Neural cell (in vitro differentiated cells): ENCODE measurements at regions not wholly inside any gene's neighbourhood (a gene's known extent, or its start where the extent isn't known, plus 50 kb on each side); places are given as distances from the start of the nearest gene placed in this dataset.

Experiments used
- CTCF ChIP-seq: fragments of 450-650 bp; IDR thresholded peaks from 2 replicates; pipeline ENCODE4 v1.5.1; 2014; ENCODE audit warnings: antibody characterized with exemption, mild to moderate bottlenecking, moderate library complexity; ENCODE audit not compliant: poor library complexity, severe bottlenecking
- EP300 ChIP-seq: fragments of 450-650 bp; conservative IDR thresholded peaks from 2 replicates; pipeline ENCODE4 v1.6.1; 2014; ENCODE audit warnings: antibody characterized with exemption, mild to moderate bottlenecking, moderate library complexity; ENCODE audit not compliant: poor library complexity, severe bottlenecking
- EZH2 ChIP-seq: fragments of 200-600, 300-800 bp; shearing (Covaris generic), sonication (generic); IDR thresholded peaks from 2 replicates; pipeline ENCODE4 v1.6.1; 2014; ENCODE audit warnings: antibody characterized with exemption, low read length, borderline replicate concordance, mild to moderate bottlenecking; ENCODE audit not compliant: insufficient read depth, poor library complexity, severe bottlenecking
- MXI1 ChIP-seq: fragments of 450-650 bp; conservative IDR thresholded peaks from 2 replicates; pipeline ENCODE4 v1.6.1; 2014; ENCODE audit warnings: antibody characterized with exemption, mild to moderate bottlenecking; ENCODE audit not compliant: poor library complexity, severe bottlenecking
- POLR2AphosphoS5 ChIP-seq: IDR thresholded peaks from 2 replicates; pipeline ENCODE4 v1.6.1; 2012
- RAD21 ChIP-seq: fragments of 450-650 bp; conservative IDR thresholded peaks from 2 replicates; pipeline ENCODE4 v1.6.1; 2014; ENCODE audit warnings: antibody characterized with exemption, mild to moderate bottlenecking, moderate library complexity
- REST ChIP-seq: IDR thresholded peaks from 2 replicates; pipeline ENCODE4 v1.6.1; 2012; ENCODE audit warnings: borderline replicate concordance
- TAF1 ChIP-seq: IDR thresholded peaks from 2 replicates; pipeline ENCODE4 v1.6.1; 2012; ENCODE audit warnings: low read depth

- TF ChIP-seq RAD21 (no peak), CTCF (no peak), POLR2AphosphoS5 (no peak), EZH2 (no peak), TAF1 (no peak), REST (no peak), MXI1 (no peak), EP300 (no peak)
These were observed 288.3 kb upstream of the NR4A3 start for GRCh38 chr9:99533421-99533820.
